Ovary (tissue), 3 donors: ENCODE measurements at regions not wholly inside any gene's neighbourhood (a gene's known extent, or its start where the extent isn't known, plus 50 kb on each side); places are given as distances from the start of the nearest gene placed in this dataset.

Experiments used
- CTCF ChIP-seq, 3 donors: fragments of 450-650 bp in 2 of 3; fragments of 200-600 bp in 1 of 3; IDR thresholded peaks; one replicate each; pipeline versions ENCODE4 v1.5.1 to v1.8.0; 2016 to 2022; ENCODE audit warnings: antibody characterized with exemption in 3 of 3, mild to moderate bottlenecking in 1 of 3
- EP300 ChIP-seq: sonication (generic); formaldehyde crosslinking; IDR thresholded peaks from one replicate; pipeline ENCODE4 v1.6.1; 2017; ENCODE audit warnings: antibody characterized with exemption
- POLR2A ChIP-seq: fragments of 450-650 bp; IDR thresholded peaks from one replicate; pipeline ENCODE4 v1.6.1; 2017; ENCODE audit warnings: antibody characterized with exemption, mild to moderate bottlenecking, moderate library complexity
- donor health status: DM: no; HTN: no; CAD: no.

GRCh38 chrX:7606039-7606652 is 236.8 kb upstream of the VCX start:
- TF ChIP-seq CTCF (IDR thresholded peaks at IDR 0.05) (no peak), POLR2A (no peak), EP300 (no peak)
